Astrocyte (in vitro differentiated cells and primary cell): ENCODE measurements at regions not wholly inside any gene's neighbourhood (a gene's known extent, or its start where the extent isn't known, plus 50 kb on each side); places are given as distances from the start of the nearest gene placed in this dataset.

Experiments used
- DNase-seq: peaks from one replicate; pipeline ENCODE4 v3.0.0-alpha.2; 2010; ENCODE audit warnings: low read depth
- FAIRE-seq: peaks from 2 replicates; lab custom pipeline; 2011; peaks lifted over from hg19 to GRCh38; lab: Jason Lieb, UNC
- H2AFZ ChIP-seq: 2 replicates; pipeline ENCODE4 v1.6.0; 2012; ENCODE audit warnings: low read depth, low read length, inconsistent platforms
- H3K27ac ChIP-seq: 2 replicates; pipeline ENCODE4 v1.5.1; 2011; ENCODE audit warnings: low read depth, low read length, inconsistent platforms
- H3K27me3 ChIP-seq: 2 replicates; pipeline ENCODE4 v1.6.0; 2011; ENCODE audit warnings: low read length, inconsistent platforms; ENCODE audit not compliant: insufficient read depth
- H3K36me3 ChIP-seq: 2 replicates; pipeline ENCODE4 v1.5.1; 2011; ENCODE audit warnings: low read length, inconsistent platforms; ENCODE audit not compliant: insufficient read depth
- H3K4me1 ChIP-seq: 2 replicates; pipeline ENCODE4 v1.5.1; 2011; ENCODE audit warnings: low read length, inconsistent platforms; ENCODE audit not compliant: insufficient read depth
- H3K4me2 ChIP-seq: 2 replicates; pipeline ENCODE4 v1.6.0; 2012; ENCODE audit warnings: low read length, inconsistent platforms
- H3K4me3 ChIP-seq: 2 replicates; pipeline ENCODE4 v1.5.1; 2011; ENCODE audit warnings: low read depth, mild to moderate bottlenecking, low read length, inconsistent platforms; ENCODE audit not compliant: insufficient read depth
- H3K79me2 ChIP-seq: 2 replicates; pipeline ENCODE4 v1.6.0; 2012; ENCODE audit warnings: mild to moderate bottlenecking, low read length, inconsistent platforms; ENCODE audit not compliant: insufficient read depth
- H3K9ac ChIP-seq: 2 replicates; pipeline ENCODE4 v1.6.0; 2012; ENCODE audit warnings: mild to moderate bottlenecking, low read length, inconsistent platforms
- H3K9me3 ChIP-seq: 2 replicates; pipeline ENCODE4 v1.5.1; 2012; ENCODE audit warnings: low read depth, mild to moderate bottlenecking, low read length, inconsistent platforms; ENCODE audit not compliant: insufficient read depth
- H4K20me1 ChIP-seq: 2 replicates; pipeline ENCODE4 v1.6.0; 2012; ENCODE audit warnings: low read length, inconsistent platforms; ENCODE audit not compliant: insufficient read depth
- H3K27ac Mint-ChIP-seq: one replicate; pipeline ENCODE4 v1.8.0; 2021; ENCODE audit warnings: mild to moderate bottlenecking, mixed read lengths; ENCODE audit not compliant: unreplicated experiment
- H3K27me3 Mint-ChIP-seq: one replicate; pipeline ENCODE4 v1.8.0; 2021; ENCODE audit warnings: low read depth, mixed read lengths; ENCODE audit not compliant: unreplicated experiment
- H3K36me3 Mint-ChIP-seq: one replicate; pipeline ENCODE4 v1.8.0; 2021; ENCODE audit warnings: low read depth, mixed read lengths; ENCODE audit not compliant: unreplicated experiment
- H3K4me1 Mint-ChIP-seq: one replicate; pipeline ENCODE4 v1.8.0; 2021; ENCODE audit warnings: low read depth, mixed read lengths; ENCODE audit not compliant: unreplicated experiment
- H3K4me3 Mint-ChIP-seq: one replicate; pipeline ENCODE4 v1.8.0; 2021; ENCODE audit warnings: mild to moderate bottlenecking, moderate library complexity, mixed read lengths; ENCODE audit not compliant: unreplicated experiment
- H3K9me3 Mint-ChIP-seq: one replicate; pipeline ENCODE4 v1.8.0; 2021; ENCODE audit warnings: mild to moderate bottlenecking, mixed read lengths; ENCODE audit not compliant: unreplicated experiment
- CTCF ChIP-seq: IDR thresholded peaks from 2 replicates; pipeline ENCODE4 v1.5.1; 2011; ENCODE audit warnings: low read depth, mild to moderate bottlenecking, inconsistent platforms, low read length, moderate library complexity; ENCODE audit not compliant: insufficient read depth
- EZH2 ChIP-seq: IDR thresholded peaks from 2 replicates; pipeline ENCODE4 v1.6.1; 2012; ENCODE audit warnings: mild to moderate bottlenecking, low read length, inconsistent platforms; ENCODE audit not compliant: insufficient read depth

- H3K4me3 ChIP-seq, result no peak overlapping the region
- peaks cover 2% of the 10 kb centered on the region for H3K9me3 Mint-ChIP-seq
- no peaks in the 10 kb centered on the region for H3K36me3 Mint-ChIP-seq
- TF ChIP-seq EZH2 (no peak), CTCF (no peak)
- H3K9me3 ChIP-seq, result no peaks in the 10 kb centered on the region
- peaks cover 15% of the 10 kb centered on the region for H3K4me1 ChIP-seq
- DNase-seq, result peak; percentile 42
- no peaks in the 10 kb centered on the region for H3K79me2 ChIP-seq
- no peak overlapping the region for H3K27ac ChIP-seq
- no peaks in the 10 kb centered on the region for H3K36me3 ChIP-seq
- no peak overlapping the region for H3K4me3 Mint-ChIP-seq
- no peak overlapping the region for H3K27ac Mint-ChIP-seq
- no peak overlapping the region for H2AFZ ChIP-seq
- H4K20me1 ChIP-seq, result no peaks in the 10 kb centered on the region
- H3K27me3 ChIP-seq, result peaks cover 10% of the 10 kb centered on the region
- H3K4me2 ChIP-seq, result no peak overlapping the region
- peaks cover 22% of the 10 kb centered on the region for H3K27me3 Mint-ChIP-seq
- H3K4me1 Mint-ChIP-seq, result peaks cover 2% of the 10 kb centered on the region
- no peak overlapping the region for H3K9ac ChIP-seq
- no peak for FAIRE-seq
Measured at GRCh38 chr21:38914528-38915293, 109.0 kb downstream of the ETS2 start.

- peak overlapping the region; percentile 1 for H3K9ac ChIP-seq
- no peak overlapping the region for H2AFZ ChIP-seq
- H3K9me3 ChIP-seq, result no peaks in the 10 kb centered on the region
- H3K36me3 Mint-ChIP-seq, result no peaks in the 10 kb centered on the region
- no peak overlapping the region for H3K4me3 Mint-ChIP-seq
- no peak overlapping the region for H3K4me3 ChIP-seq
- peaks cover 4% of the 10 kb centered on the region for H3K4me1 Mint-ChIP-seq
- H3K79me2 ChIP-seq, result no peaks in the 10 kb centered on the region
- H3K27ac ChIP-seq, result no peak overlapping the region
- TF ChIP-seq EZH2 (no peak), CTCF (no peak)
- peaks cover 10% of the 10 kb centered on the region for H3K27me3 ChIP-seq
- no peak overlapping the region for H3K27ac Mint-ChIP-seq
- peak overlapping the region; percentile 73 for H3K4me2 ChIP-seq
- H3K4me1 ChIP-seq, result peaks cover 15% of the 10 kb centered on the region
- H3K27me3 Mint-ChIP-seq, result peaks cover 25% of the 10 kb centered on the region
- FAIRE-seq (no peak), DNase-seq (no peak)
- H3K36me3 ChIP-seq, result no peaks in the 10 kb centered on the region
- peaks cover 2% of the 10 kb centered on the region for H3K9me3 Mint-ChIP-seq
- H4K20me1 ChIP-seq, result no peaks in the 10 kb centered on the region
Measured at GRCh38 chr21:38913893-38914527, 108.3 kb downstream of the ETS2 start.
